ENCODE measurements at regions not wholly inside any gene's neighbourhood (a gene's known extent, or its start where the extent isn't known, plus 50 kb on each side); places are given as distances from the start of the nearest gene placed in this dataset.

- no peak for DNase-seq (ENCODE audit: low read depth)
- no peak overlapping the region for H3K4me3 ChIP-seq (ENCODE audit: low read depth, low read length)
- no peak for TF ChIP-seq CTCF (conservative IDR thresholded peaks at IDR 0.05; ENCODE audit: low read depth, low read length)
These were observed 178.1 kb downstream of the BARD1 start for GRCh38 chr2:214631406-214631805.

GRCh38 chr2:214630402-214631045 lies 179.0 kb downstream of the BARD1 start:
- DNase-seq (ENCODE audit: low read depth) = peak; percentile 9
- TF ChIP-seq CTCF (conservative IDR thresholded peaks at IDR 0.05; ENCODE audit: low read depth, low read length) = no peak
- H3K4me3 ChIP-seq (ENCODE audit: low read depth, low read length) = no peak overlapping the region

DNA sequence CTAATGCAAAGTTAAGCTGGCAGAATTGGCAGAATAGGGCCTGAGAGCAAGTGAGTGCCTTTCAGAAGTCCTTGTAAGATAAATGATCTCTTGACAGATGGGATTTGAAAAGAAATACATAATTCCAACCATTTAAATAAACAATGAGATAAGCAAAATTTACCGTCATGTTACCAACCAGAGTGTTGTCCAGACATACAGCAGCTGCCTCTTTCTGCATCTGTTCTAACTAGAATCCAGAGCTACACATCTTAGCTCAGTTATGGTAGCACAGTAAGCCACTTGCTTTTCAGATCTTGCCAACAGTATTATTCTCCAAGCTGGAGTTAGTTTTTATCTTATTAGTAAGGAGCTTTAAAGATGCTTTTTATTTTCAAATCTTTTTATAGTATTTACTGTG lies 179.6 kb downstream of the BARD1 start:
- no peak overlapping the region for H3K4me3 ChIP-seq (ENCODE audit: low read depth, low read length)
- no peak for TF ChIP-seq CTCF (conservative IDR thresholded peaks at IDR 0.05; ENCODE audit: low read depth, low read length)
- DNase-seq (ENCODE audit: low read depth) = no peak

Measured in choroid plexus epithelial cell (primary cell).